Vagina (tissue), 2 donors: ENCODE measurements at regions not wholly inside any gene's neighbourhood (a gene's known extent, or its start where the extent isn't known, plus 50 kb on each side); places are given as distances from the start of the nearest gene placed in this dataset.

Experiments used
- DNase-seq, 2 donors: peaks; one replicate each; pipeline ENCODE4 v3.0.0-alpha.2; 2017; ENCODE audit errors: extremely low spot score in 2 of 2
- H3K27ac ChIP-seq: fragments of 200-600 bp; sonication (generic); one replicate; pipeline ENCODE4 v1.5.1; 2019
- H3K27me3 ChIP-seq: fragments of 200-600 bp; sonication (generic); one replicate; pipeline ENCODE4 v1.5.1; 2019
- H3K36me3 ChIP-seq, 2 donors: fragments of 200-600 bp; sonication (generic); one replicate each; pipeline ENCODE4 v1.5.1; 2017 to 2019
- H3K4me1 ChIP-seq: fragments of 200-600 bp; sonication (generic); one replicate; pipeline ENCODE4 v1.5.1; 2019
- H3K4me3 ChIP-seq, 2 donors: fragments of 200-600 bp; sonication (generic); 1 replicate in 1 of 2; 2 replicates in 1 of 2; pipeline ENCODE4 v1.5.1; 2016 to 2019
- H3K9me3 ChIP-seq: fragments of 200-600 bp; sonication (generic); one replicate; pipeline ENCODE4 v1.5.1; 2019
- CTCF ChIP-seq, 3 experiments: fragments of 450-650 bp in 2 of 3; fragments of 200-600 bp in 1 of 3; sonication (generic) in 1 of 3; IDR thresholded peaks; one replicate each; pipeline ENCODE4 v1.5.1; 2017 to 2019; ENCODE audit warnings: antibody characterized with exemption in 3 of 3, mild to moderate bottlenecking in 2 of 3, moderate library complexity in 2 of 3
- POLR2A ChIP-seq, 2 donors: fragments of 450-650 bp; IDR thresholded peaks; one replicate each; pipeline ENCODE4 v1.6.1; 2017; ENCODE audit warnings: antibody characterized with exemption in 2 of 2, mild to moderate bottlenecking in 2 of 2, moderate library complexity in 2 of 2
- POLR2AphosphoS5 ChIP-seq, 2 donors: sonication (generic); formaldehyde crosslinking; IDR thresholded peaks; one replicate each; pipeline ENCODE4 v1.9.0; 2017; ENCODE audit warnings: antibody characterized with exemption in 2 of 2, mild to moderate bottlenecking in 2 of 2, low read depth in 1 of 2; ENCODE audit not compliant: insufficient read depth in 1 of 2
- intact Hi-C: fragments of 100-400 bp; cut with DNase I; formaldehyde crosslinking; loops from one replicate; pipeline ENCODE4 v1.15.1; 2023

GRCh38 chr15:92224843-92225242 lies 168.8 kb upstream of the ST8SIA2 start:
- no peaks in the 10 kb centered on the region for H3K36me3 ChIP-seq
- H3K4me3 ChIP-seq: no peak overlapping the region
- no peak overlapping the region for H3K27ac ChIP-seq
- H3K4me1 ChIP-seq: no peaks in the 10 kb centered on the region
- TF ChIP-seq CTCF (IDR thresholded peaks at IDR 0.05): no peak
- TF ChIP-seq POLR2AphosphoS5 (IDR thresholded peaks at IDR 0.05; ENCODE audit: insufficient read depth in 1 of 2, low read depth in 1 of 2): no peak
- TF ChIP-seq POLR2A (IDR thresholded peaks at IDR 0.05): no peak
- no peak for DNase-seq
- H3K27me3 ChIP-seq: no peaks in the 10 kb centered on the region
- intact Hi-C loops: no loop called here
- H3K9me3 ChIP-seq: no peaks in the 10 kb centered on the region

DNA sequence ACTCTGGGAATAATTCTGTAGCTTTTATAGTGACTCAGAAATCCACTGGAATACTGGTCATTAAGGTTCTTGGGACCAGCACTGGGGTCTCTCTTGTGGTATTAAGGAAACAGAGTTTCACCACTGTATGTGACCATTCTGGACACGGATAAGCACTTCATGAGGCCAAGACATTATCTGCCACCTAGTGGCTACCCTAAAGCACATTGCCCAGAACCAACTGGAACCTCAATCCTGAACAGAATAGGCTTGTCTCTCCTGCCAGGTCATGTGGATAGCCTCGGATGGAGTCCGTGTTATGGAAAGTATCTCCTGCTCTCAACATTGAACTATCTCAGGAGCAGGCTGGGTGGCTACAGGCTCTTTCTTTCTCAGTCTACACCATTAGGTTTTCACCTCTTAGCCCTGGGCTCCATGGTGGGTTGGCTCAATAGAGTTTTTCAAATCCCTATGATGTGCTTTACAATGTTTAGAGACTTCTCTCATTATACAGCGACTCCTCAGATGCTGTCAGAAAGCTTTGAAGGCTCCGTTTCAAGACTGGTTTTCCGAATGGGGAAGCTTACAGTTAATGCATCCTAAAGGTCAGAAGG lies 167.6 kb upstream of the ST8SIA2 start:
- TF ChIP-seq CTCF (IDR thresholded peaks at IDR 0.05) (peak in 1 of 3 experiments; percentile 45), POLR2A (IDR thresholded peaks at IDR 0.05) (no peak)
- H3K4me3 ChIP-seq: no peak overlapping the region
- no peak for DNase-seq
- H3K27ac ChIP-seq: no peak overlapping the region
- no peaks in the 10 kb centered on the region for H3K27me3 ChIP-seq
- H3K36me3 ChIP-seq: no peaks in the 10 kb centered on the region
- intact Hi-C loops: no loop called here
- no peaks in the 10 kb centered on the region for H3K9me3 ChIP-seq
- no peaks in the 10 kb centered on the region for H3K4me1 ChIP-seq

GRCh38 chr15:92228830-92229229 lies 164.9 kb upstream of the ST8SIA2 start:
- H3K27ac ChIP-seq: no peak overlapping the region
- intact Hi-C loops: no loop called here
- H3K4me1 ChIP-seq: no peaks in the 10 kb centered on the region
- TF ChIP-seq POLR2AphosphoS5 (IDR thresholded peaks at IDR 0.05; ENCODE audit: insufficient read depth in 1 of 2, low read depth in 1 of 2): no peak
- TF ChIP-seq CTCF (IDR thresholded peaks at IDR 0.05): no peak
- no peak for TF ChIP-seq POLR2A (IDR thresholded peaks at IDR 0.05)
- H3K27me3 ChIP-seq: no peaks in the 10 kb centered on the region
- no peak overlapping the region for H3K4me3 ChIP-seq
- H3K9me3 ChIP-seq: no peaks in the 10 kb centered on the region
- H3K36me3 ChIP-seq: no peaks in the 10 kb centered on the region
- DNase-seq: no peak

- Histone ChIP-seq H3K27me3 (no peaks in the 10 kb centered on the region), H3K4me1 (no peaks in the 10 kb centered on the region), H3K27ac (no peak overlapping the region), H3K9me3 (no peaks in the 10 kb centered on the region), H3K36me3 (no peaks in the 10 kb centered on the region), H3K4me3 (no peak overlapping the region)
- intact Hi-C loops: no loop called here
- no peak for DNase-seq
- TF ChIP-seq POLR2AphosphoS5 (IDR thresholded peaks at IDR 0.05; ENCODE audit: insufficient read depth in 1 of 2, low read depth in 1 of 2) (no peak), POLR2A (IDR thresholded peaks at IDR 0.05) (no peak), CTCF (IDR thresholded peaks at IDR 0.05) (no peak)
Observed at GRCh38 chr15:92231461-92231860, 162.2 kb upstream of the ST8SIA2 start.

DNA sequence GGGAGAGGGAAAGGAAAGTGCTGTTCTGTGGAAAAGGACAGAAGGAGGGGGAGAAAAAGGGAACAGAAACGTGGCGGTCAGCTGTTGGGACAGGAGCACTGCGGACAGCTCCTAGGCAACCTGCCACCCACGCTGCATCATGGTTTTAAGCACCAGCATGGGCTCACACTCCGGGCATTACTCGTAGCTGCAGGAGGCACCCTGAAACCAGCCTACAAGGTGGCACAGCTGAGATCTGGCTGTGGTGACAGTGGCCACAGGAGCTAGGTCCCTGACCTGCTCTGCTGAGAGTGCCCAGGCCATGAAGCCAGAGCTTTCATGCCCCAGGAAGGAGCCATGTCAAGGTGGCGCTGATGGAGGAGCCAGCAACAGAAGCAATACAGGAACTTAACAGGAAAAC lies 161.4 kb upstream of the ST8SIA2 start:
- DNase-seq: no peak
- intact Hi-C loops: no loop called here
- Histone ChIP-seq H3K27me3 (no peaks in the 10 kb centered on the region), H3K4me1 (no peaks in the 10 kb centered on the region), H3K9me3 (no peaks in the 10 kb centered on the region), H3K27ac (no peak overlapping the region), H3K4me3 (no peak overlapping the region), H3K36me3 (no peaks in the 10 kb centered on the region)
- no peak for TF ChIP-seq POLR2A (IDR thresholded peaks at IDR 0.05)
- no peak for TF ChIP-seq POLR2AphosphoS5 (IDR thresholded peaks at IDR 0.05; ENCODE audit: insufficient read depth in 1 of 2, low read depth in 1 of 2)
- no peak for TF ChIP-seq CTCF (IDR thresholded peaks at IDR 0.05)
